Loucy (cell line): ENCODE measurements at regions not wholly inside any gene's neighbourhood (a gene's known extent, or its start where the extent isn't known, plus 50 kb on each side); places are given as distances from the start of the nearest gene placed in this dataset.

Experiments
- H2AFZ ChIP-seq: fragments of 200-600 bp; sonication (generic); 2 replicates; pipeline ENCODE4 v1.6.0; 2016; ENCODE audit warnings: antibody characterized with exemption, mild to moderate bottlenecking, low read length, moderate library complexity
- H3F3A ChIP-seq: fragments of 200-600 bp; 2 replicates; pipeline ENCODE4 v1.6.0; 2016; ENCODE audit warnings: antibody characterized with exemption, low read depth, mild to moderate bottlenecking
- H3K27me3 ChIP-seq: fragments of 200-600 bp; sonication (generic); 2 replicates; pipeline ENCODE4 v1.6.1; 2014; ENCODE audit warnings: low read length, mild to moderate bottlenecking; ENCODE audit not compliant: insufficient read depth, poor library complexity, severe bottlenecking
- H3K36me3 ChIP-seq: fragments of 200-600 bp; sonication (generic); 2 replicates; pipeline ENCODE4 v1.6.1; 2016; ENCODE audit warnings: low read length; ENCODE audit not compliant: insufficient read depth
- H3K4me1 ChIP-seq: fragments of 200-600 bp; sonication (generic); 2 replicates; pipeline ENCODE4 v1.5.1; 2014; ENCODE audit warnings: low read length, mild to moderate bottlenecking; ENCODE audit not compliant: insufficient read depth, poor library complexity, severe bottlenecking
- H3K4me2 ChIP-seq: fragments of 200-600 bp; sonication (generic); 2 replicates; pipeline ENCODE4 v1.6.0; 2014; ENCODE audit warnings: antibody characterized with exemption, low read length, low read depth, mild to moderate bottlenecking; ENCODE audit not compliant: poor library complexity, severe bottlenecking
- H3K4me3 ChIP-seq: fragments of 200-600 bp; sonication (generic); 2 replicates; pipeline ENCODE4 v1.5.1; 2014; ENCODE audit warnings: low read length, mild to moderate bottlenecking, mixed read lengths; ENCODE audit not compliant: poor library complexity, severe bottlenecking
- H3K79me2 ChIP-seq: fragments of 200-600 bp; sonication (generic); 2 replicates; pipeline ENCODE4 v1.6.1; 2014; ENCODE audit warnings: low read length; ENCODE audit not compliant: insufficient read depth
- H3K9ac ChIP-seq: fragments of 200-600 bp; sonication (generic); 2 replicates; pipeline ENCODE4 v1.6.0; 2014; ENCODE audit warnings: mild to moderate bottlenecking, low read depth, low read length, moderate library complexity; ENCODE audit not compliant: poor library complexity, severe bottlenecking
- H3K9me2 ChIP-seq: fragments of 200-600 bp; sonication (generic); replicated peaks from 2 replicates; pipeline ENCODE4 v1.6.1; 2016; ENCODE audit warnings: low read depth, low read length, mixed read lengths
- H3K9me3 ChIP-seq: fragments of 200-600 bp; sonication (generic); 2 replicates; pipeline ENCODE4 v1.6.1; 2014; ENCODE audit warnings: mild to moderate bottlenecking, antibody characterized with exemption, low read length, low read depth; ENCODE audit not compliant: insufficient read depth
- H4K20me1 ChIP-seq: fragments of 200-600 bp; sonication (generic); 2 replicates; pipeline ENCODE4 v1.6.0; 2014; ENCODE audit warnings: antibody characterized with exemption, low read length, mild to moderate bottlenecking; ENCODE audit not compliant: insufficient read depth, poor library complexity, severe bottlenecking
- EZH2phosphoT487 ChIP-seq: fragments of 200-600 bp; IDR thresholded peaks from 2 replicates; pipeline ENCODE4 v1.6.1; 2018; ENCODE audit warnings: antibody characterized with exemption, mild to moderate bottlenecking, moderate library complexity, borderline replicate concordance
- TF ChIP-seq, protein P1 (sequence below): fragments of 200-600 bp; sonication (generic); conservative IDR thresholded peaks from 2 replicates; pipeline ENCODE4 v1.5.1; 2014; ENCODE audit warnings: mild to moderate bottlenecking, antibody characterized with exemption, low read length

DNA sequence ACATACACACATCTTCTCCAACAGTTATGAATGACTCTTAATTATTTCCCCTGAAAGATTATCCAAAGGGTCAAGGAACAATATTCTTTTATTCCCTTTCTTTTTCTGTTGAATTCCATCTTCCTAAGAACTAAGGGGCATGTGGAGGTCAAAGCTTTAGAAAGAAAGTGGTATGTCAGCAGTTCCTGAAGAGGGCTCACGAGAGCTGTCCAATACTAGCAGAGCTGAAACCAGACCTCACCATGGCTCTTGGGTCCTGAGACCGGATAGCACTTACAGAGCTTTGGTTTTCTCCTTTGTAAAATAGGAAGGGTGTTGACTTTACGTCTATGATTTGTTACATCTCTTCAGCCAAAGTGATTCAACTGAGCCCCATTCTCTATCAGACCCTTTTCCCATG, 109.8 kb upstream of the FREM2 start:
- no peaks in the 10 kb centered on the region for H3K9me2 ChIP-seq
- H3K27me3 ChIP-seq, result no peaks in the 10 kb centered on the region
- no peaks in the 10 kb centered on the region for H3K9me3 ChIP-seq
- no peaks in the 10 kb centered on the region for H3F3A ChIP-seq
- H3K4me2 ChIP-seq, result no peak overlapping the region
- H3K4me3 ChIP-seq, result no peak overlapping the region
- H3K4me1 ChIP-seq, result no peaks in the 10 kb centered on the region
- no peak overlapping the region for H2AFZ ChIP-seq
- no peak for TF ChIP-seq EZH2phosphoT487
- H3K36me3 ChIP-seq, result no peaks in the 10 kb centered on the region
- H3K9ac ChIP-seq, result no peak overlapping the region
- H3K79me2 ChIP-seq, result no peaks in the 10 kb centered on the region
- H4K20me1 ChIP-seq, result no peaks in the 10 kb centered on the region

DNA sequence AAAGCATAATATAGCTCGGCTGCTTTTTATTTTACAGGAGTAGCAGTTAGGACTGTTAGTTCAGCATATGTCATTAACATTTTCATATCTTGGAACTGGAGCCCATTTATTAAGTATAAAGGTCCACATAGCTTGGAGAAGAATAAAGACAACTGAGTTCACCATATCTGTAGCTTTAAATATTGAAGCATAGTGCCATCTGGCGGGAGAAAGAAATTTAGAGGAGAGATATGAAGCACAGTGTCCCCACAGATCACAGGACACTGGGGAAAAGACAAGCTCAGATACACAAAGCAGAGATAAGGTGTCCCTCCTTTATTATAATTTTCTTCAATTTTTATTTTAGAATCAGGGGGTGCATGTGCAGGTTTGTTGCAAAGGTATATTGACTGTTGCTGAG, 104.7 kb upstream of the FREM2 start:
- Histone ChIP-seq H3K9me2 (no peaks in the 10 kb centered on the region), H2AFZ (no peak overlapping the region), H3K79me2 (no peaks in the 10 kb centered on the region), H3F3A (no peaks in the 10 kb centered on the region), H3K9me3 (no peaks in the 10 kb centered on the region), H3K9ac (no peak overlapping the region), H3K4me1 (no peaks in the 10 kb centered on the region), H4K20me1 (no peaks in the 10 kb centered on the region), H3K4me3 (no peak overlapping the region), H3K36me3 (no peaks in the 10 kb centered on the region), H3K4me2 (no peak overlapping the region), H3K27me3 (no peaks in the 10 kb centered on the region)
- TF ChIP-seq EZH2phosphoT487, result no peak
- TF ChIP-seq, protein P1, sequence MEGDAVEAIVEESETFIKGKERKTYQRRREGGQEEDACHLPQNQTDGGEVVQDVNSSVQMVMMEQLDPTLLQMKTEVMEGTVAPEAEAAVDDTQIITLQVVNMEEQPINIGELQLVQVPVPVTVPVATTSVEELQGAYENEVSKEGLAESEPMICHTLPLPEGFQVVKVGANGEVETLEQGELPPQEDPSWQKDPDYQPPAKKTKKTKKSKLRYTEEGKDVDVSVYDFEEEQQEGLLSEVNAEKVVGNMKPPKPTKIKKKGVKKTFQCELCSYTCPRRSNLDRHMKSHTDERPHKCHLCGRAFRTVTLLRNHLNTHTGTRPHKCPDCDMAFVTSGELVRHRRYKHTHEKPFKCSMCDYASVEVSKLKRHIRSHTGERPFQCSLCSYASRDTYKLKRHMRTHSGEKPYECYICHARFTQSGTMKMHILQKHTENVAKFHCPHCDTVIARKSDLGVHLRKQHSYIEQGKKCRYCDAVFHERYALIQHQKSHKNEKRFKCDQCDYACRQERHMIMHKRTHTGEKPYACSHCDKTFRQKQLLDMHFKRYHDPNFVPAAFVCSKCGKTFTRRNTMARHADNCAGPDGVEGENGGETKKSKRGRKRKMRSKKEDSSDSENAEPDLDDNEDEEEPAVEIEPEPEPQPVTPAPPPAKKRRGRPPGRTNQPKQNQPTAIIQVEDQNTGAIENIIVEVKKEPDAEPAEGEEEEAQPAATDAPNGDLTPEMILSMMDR, result peak; percentile 53

DNA sequence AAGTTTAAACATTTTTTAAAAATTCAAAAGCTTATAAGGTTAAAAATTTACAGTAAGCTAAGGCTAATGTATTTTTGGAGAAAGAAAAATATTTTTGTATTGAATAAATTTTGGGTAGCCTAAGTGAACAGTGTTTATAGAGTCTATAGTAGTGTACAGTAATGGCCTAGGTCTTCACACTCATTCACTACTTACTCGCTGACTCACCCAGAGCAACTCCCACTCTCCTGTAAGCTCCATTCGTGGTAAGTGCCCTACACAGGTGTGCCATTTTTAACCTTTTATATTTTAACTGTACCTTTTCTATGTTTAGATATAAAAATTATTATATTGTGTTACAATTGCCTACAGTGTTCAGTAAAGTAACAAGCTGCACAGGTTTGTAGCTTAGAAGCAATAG, 96.6 kb upstream of the FREM2 start:
- TF ChIP-seq EZH2phosphoT487, result no peak
- TF ChIP-seq, protein P1, result no peak
- Histone ChIP-seq H3K36me3 (no peaks in the 10 kb centered on the region), H3F3A (no peaks in the 10 kb centered on the region), H3K27me3 (no peaks in the 10 kb centered on the region), H3K9me2 (no peaks in the 10 kb centered on the region), H3K4me1 (no peaks in the 10 kb centered on the region), H3K79me2 (no peaks in the 10 kb centered on the region), H4K20me1 (no peaks in the 10 kb centered on the region), H2AFZ (no peak overlapping the region), H3K4me3 (no peak overlapping the region), H3K9me3 (peaks cover 3% of the 10 kb centered on the region; the same call in 1 of the 2 replicates), H3K4me2 (no peak overlapping the region), H3K9ac (no peak overlapping the region)

DNA sequence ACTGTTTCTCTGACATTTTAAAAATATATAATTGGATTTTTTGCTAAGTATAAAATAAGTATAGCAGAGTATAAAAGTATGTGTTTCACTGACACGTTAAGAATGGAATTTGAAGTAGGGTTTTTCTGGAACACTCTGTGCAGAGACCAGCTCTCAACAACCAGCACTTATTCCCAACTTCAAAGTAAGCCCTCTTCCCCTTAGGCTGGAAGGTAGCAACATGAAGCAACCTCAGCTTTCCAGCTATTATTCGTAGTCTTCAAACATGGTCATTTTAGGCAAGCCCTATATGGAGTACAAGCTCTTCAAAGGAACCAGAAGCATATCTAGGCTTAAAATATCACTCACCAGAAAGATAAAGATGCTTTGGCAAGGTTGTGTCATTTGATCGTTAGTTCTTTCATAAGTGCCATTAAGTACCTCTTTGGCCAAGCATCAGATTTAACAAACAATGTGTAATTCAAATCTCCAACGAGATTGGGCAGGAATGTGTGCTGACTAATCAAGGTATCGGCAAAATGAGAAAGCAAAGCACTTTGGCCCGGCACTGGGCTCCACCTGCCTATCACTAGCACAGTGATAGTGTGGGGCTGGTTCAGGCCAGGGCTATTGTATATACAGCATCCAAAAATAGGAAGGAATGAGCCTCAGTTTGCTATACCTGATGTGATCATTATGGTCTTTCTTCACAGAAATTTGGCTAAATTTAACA, 95.9 kb upstream of the FREM2 start:
- Histone ChIP-seq H3K9me3 (peaks cover 3% of the 10 kb centered on the region; the same call in 1 of the 2 replicates), H3K4me3 (no peak overlapping the region), H3K4me1 (no peaks in the 10 kb centered on the region), H4K20me1 (no peaks in the 10 kb centered on the region), H3K9me2 (no peaks in the 10 kb centered on the region), H3K27me3 (no peaks in the 10 kb centered on the region), H2AFZ (no peak overlapping the region), H3K4me2 (no peak overlapping the region), H3K79me2 (no peaks in the 10 kb centered on the region), H3K36me3 (no peaks in the 10 kb centered on the region), H3K9ac (no peak overlapping the region), H3F3A (no peaks in the 10 kb centered on the region)
- TF ChIP-seq EZH2phosphoT487, result no peak
- TF ChIP-seq, protein P1, result no peak
